H9 (cell line): ENCODE measurements at regions not wholly inside any gene's neighbourhood (a gene's known extent, or its start where the extent isn't known, plus 50 kb on each side); places are given as distances from the start of the nearest gene placed in this dataset.

ENCODE experiments used
- DNase-seq: peaks from one replicate; pipeline ENCODE4 v3.0.0-alpha.2; 2017
- H2AFZ ChIP-seq: one replicate; pipeline ENCODE4 v1.6.1; 2013; ENCODE audit warnings: mild to moderate bottlenecking, low read length, control low read depth, moderate library complexity
- H2AK5ac ChIP-seq: 2 replicates; pipeline ENCODE4 v1.6.1; 2013; ENCODE audit warnings: low read length, control low read depth, mixed read lengths; ENCODE audit not compliant: insufficient read length
- H2BK120ac ChIP-seq: one replicate; pipeline ENCODE4 v1.6.1; 2013; ENCODE audit warnings: low read depth, mild to moderate bottlenecking, low read length, control low read depth, inconsistent platforms; ENCODE audit not compliant: poor library complexity, severe bottlenecking
- H2BK12ac ChIP-seq: 2 replicates; pipeline ENCODE4 v1.6.1; 2013; ENCODE audit warnings: low read length, control low read depth, mixed read lengths, low read depth; ENCODE audit not compliant: insufficient read length
- H2BK15ac ChIP-seq: 2 replicates; pipeline ENCODE4 v1.6.1; 2013; ENCODE audit warnings: low read depth, low read length, control low read depth
- H2BK20ac ChIP-seq: one replicate; pipeline ENCODE4 v1.6.1; 2013; ENCODE audit warnings: low read depth, mild to moderate bottlenecking, low read length, control low read depth, inconsistent platforms; ENCODE audit not compliant: poor library complexity, severe bottlenecking
- H2BK5ac ChIP-seq: 2 replicates; pipeline ENCODE4 v1.6.1; 2013; ENCODE audit warnings: low read length, control low read depth, mixed read lengths; ENCODE audit not compliant: insufficient read length
- H3K14ac ChIP-seq: 2 replicates; pipeline ENCODE4 v1.6.1; 2013; ENCODE audit warnings: low read length, control low read depth; ENCODE audit not compliant: insufficient read depth
- H3K18ac ChIP-seq: 2 replicates; pipeline ENCODE4 v1.6.1; 2013; ENCODE audit warnings: low read depth, mild to moderate bottlenecking, mixed read lengths, low read length, control low read depth; ENCODE audit not compliant: insufficient read length
- H3K23ac ChIP-seq: 2 replicates; pipeline ENCODE4 v1.6.1; 2013; ENCODE audit warnings: low read length, control low read depth, mixed read lengths, low read depth; ENCODE audit not compliant: insufficient read length
- H3K23me2 ChIP-seq: 2 replicates; pipeline ENCODE4 v1.6.1; 2013; ENCODE audit warnings: low read depth, mild to moderate bottlenecking, mixed read lengths, low read length, control low read depth; ENCODE audit not compliant: insufficient read length, poor library complexity, severe bottlenecking
- H3K27ac ChIP-seq: 2 replicates; pipeline ENCODE4 v1.5.1; 2013; ENCODE audit warnings: low read length, control low read depth, mixed read lengths, low read depth; ENCODE audit not compliant: insufficient read length
- H3K27me3 ChIP-seq: 2 replicates; pipeline ENCODE4 v1.6.1; 2013; ENCODE audit warnings: low read length, control low read depth, inconsistent platforms; ENCODE audit not compliant: insufficient read depth
- H3K4ac ChIP-seq: 2 replicates; pipeline ENCODE4 v1.6.1; 2013; ENCODE audit warnings: low read depth, mild to moderate bottlenecking, control low read depth, inconsistent platforms, low read length, moderate library complexity
- H3K4me1 ChIP-seq: 2 replicates; pipeline ENCODE4 v1.6.1; 2013; ENCODE audit warnings: low read length, control low read depth, inconsistent platforms; ENCODE audit not compliant: insufficient read depth
- H3K4me2 ChIP-seq: 2 replicates; pipeline ENCODE4 v1.6.1; 2013; ENCODE audit warnings: low read length, control low read depth, mixed read lengths; ENCODE audit not compliant: insufficient read length, insufficient read depth
- H3K56ac ChIP-seq: 2 replicates; pipeline ENCODE4 v1.6.1; 2013; ENCODE audit warnings: low read depth, mild to moderate bottlenecking, mixed read lengths, low read length, control low read depth; ENCODE audit not compliant: insufficient read length
- H3K79me1 ChIP-seq: 2 replicates; pipeline ENCODE4 v1.6.1; 2013; ENCODE audit warnings: low read depth, mild to moderate bottlenecking, moderate library complexity, low read length, control low read depth, inconsistent platforms; ENCODE audit not compliant: insufficient read depth, poor library complexity, severe bottlenecking
- H3K79me2 ChIP-seq: 2 replicates; pipeline ENCODE4 v1.6.1; 2013; ENCODE audit warnings: low read length, control low read depth, inconsistent platforms; ENCODE audit not compliant: insufficient read depth
- H3K9ac ChIP-seq: 2 replicates; pipeline ENCODE4 v1.6.1; 2013; ENCODE audit warnings: low read length, control low read depth, mixed read lengths; ENCODE audit not compliant: insufficient read length; ENCODE audit errors: extremely low read depth
- H3K9me3 ChIP-seq: one replicate; pipeline ENCODE4 v1.6.1; 2013; ENCODE audit warnings: low read depth, low read length, inconsistent platforms; ENCODE audit not compliant: control insufficient read depth
- H3T11ph ChIP-seq: one replicate; pipeline ENCODE4 v1.6.1; 2013; ENCODE audit warnings: mild to moderate bottlenecking, low read length, control low read depth, inconsistent platforms
- H4K20me1 ChIP-seq: one replicate; pipeline ENCODE4 v1.6.1; 2013; ENCODE audit not compliant: control insufficient read depth, insufficient read length, insufficient read depth
- H4K5ac ChIP-seq: 2 replicates; pipeline ENCODE4 v1.6.1; 2013; ENCODE audit warnings: low read depth, mild to moderate bottlenecking, mixed read lengths, low read length, control low read depth; ENCODE audit not compliant: insufficient read length
- H4K8ac ChIP-seq: replicated peaks from 2 replicates; pipeline ENCODE4 v1.6.1; 2013; ENCODE audit warnings: low read length, control low read depth, mixed read lengths, low read depth; ENCODE audit not compliant: insufficient read length
- H4K91ac ChIP-seq: 2 replicates; pipeline ENCODE4 v1.6.1; 2013; ENCODE audit warnings: low read depth, mild to moderate bottlenecking, moderate library complexity, mixed read lengths, low read length, control low read depth; ENCODE audit not compliant: insufficient read length
- H3K27ac Mint-ChIP-seq, 3 experiments: 2 replicates in 2 of 3; 3 replicates in 1 of 3; pipeline ENCODE4 v1.8.0; 2020 to 2021; ENCODE audit warnings: mixed read lengths in 3 of 3, mild to moderate bottlenecking in 1 of 3, moderate library complexity in 1 of 3
- H3K27me3 Mint-ChIP-seq: 2 replicates; pipeline ENCODE4 v1.8.0; 2021; ENCODE audit warnings: low read depth, mild to moderate bottlenecking, moderate library complexity, mixed read lengths
- H3K36me3 Mint-ChIP-seq, 3 experiments: 2 replicates in 2 of 3; 3 replicates in 1 of 3; pipeline ENCODE4 v1.8.0; 2020 to 2021; ENCODE audit warnings: low read depth in 3 of 3, mixed read lengths in 3 of 3; ENCODE audit not compliant: insufficient read depth in 1 of 3
- H3K4me1 Mint-ChIP-seq, 2 experiments: 2 replicates each; pipeline ENCODE4 v1.8.0; 2020; ENCODE audit warnings: mixed read lengths in 2 of 2
- H3K4me3 Mint-ChIP-seq, 2 experiments: 2 replicates in 1 of 2; 3 replicates in 1 of 2; pipeline ENCODE4 v1.8.0; 2020 to 2021; ENCODE audit warnings: mild to moderate bottlenecking in 2 of 2, mixed read lengths in 2 of 2, moderate library complexity in 1 of 2
- H3K9me3 Mint-ChIP-seq, 2 experiments: 2 replicates in 1 of 2; 3 replicates in 1 of 2; pipeline ENCODE4 v1.8.0; 2020; ENCODE audit warnings: mild to moderate bottlenecking in 2 of 2, mixed read lengths in 2 of 2, moderate library complexity in 1 of 2
- CTCF ChIP-seq: fragments of 200-600 bp; sonication (generic); conservative IDR thresholded peaks from 3 replicates; pipeline ENCODE4 v1.8.0; 2021; ENCODE audit warnings: antibody characterized with exemption, mild to moderate bottlenecking
- WGBS: extraction: QIAGEN DNeasy Blood & Tissue Kit; methylation state at CpG from one replicate; pipeline ENCODE4 v1.1.7; 2013; ENCODE audit warnings: missing lambda C conversion rate, low lambda C conversion rate, mixed read lengths; ENCODE audit not compliant: insufficient read length; ENCODE audit errors: extremely low coverage; 5-methylcytosine and 5-hydroxymethylcytosine counted together

GRCh38 chr17:53655591-53655990 lies 167.1 kb upstream of the KIF2B start:
- H3K4me1 Mint-ChIP-seq, result peaks cover under 1 to 3% of the 10 kb centered on the region in 2 experiments; a peak in 2 of 4 replicates
- H4K20me1 ChIP-seq, result no peaks in the 10 kb centered on the region
- no peak overlapping the region for H2BK20ac ChIP-seq
- H2BK15ac ChIP-seq, result no peak overlapping the region
- no peak overlapping the region for H3K4me3 Mint-ChIP-seq
- no peak overlapping the region for H2BK5ac ChIP-seq
- TF ChIP-seq CTCF, result no peak
- no peak overlapping the region for H2BK12ac ChIP-seq
- H3K9me3 Mint-ChIP-seq, result no peaks in the 10 kb centered on the region
- no peaks in the 10 kb centered on the region for H3K27me3 Mint-ChIP-seq
- no peak overlapping the region for H2BK120ac ChIP-seq
- H3K79me1 ChIP-seq, result no peaks in the 10 kb centered on the region
- no peak overlapping the region for H4K5ac ChIP-seq
- no peaks in the 10 kb centered on the region for H3K79me2 ChIP-seq
- no peak overlapping the region for H3K9ac ChIP-seq
- no peak overlapping the region for H4K91ac ChIP-seq
- no peak overlapping the region for H3K4ac ChIP-seq
- no peaks in the 10 kb centered on the region for H3K9me3 ChIP-seq
- H3K4me1 ChIP-seq, result no peaks in the 10 kb centered on the region
- no peak overlapping the region for H3K23ac ChIP-seq
- no peaks in the 10 kb centered on the region for H3K27me3 ChIP-seq
- H4K8ac ChIP-seq, result no peak overlapping the region
- no peaks in the 10 kb centered on the region for H3K23me2 ChIP-seq
- no peak overlapping the region for H3K56ac ChIP-seq
- no peak overlapping the region for H2AFZ ChIP-seq
- no peak overlapping the region for H3K4me2 ChIP-seq
- H3K18ac ChIP-seq, result no peak overlapping the region
- H3K36me3 Mint-ChIP-seq, result no peaks in the 10 kb centered on the region
- DNase-seq, result no peak
- H3K27ac ChIP-seq, result no peak overlapping the region
- no peak overlapping the region for H2AK5ac ChIP-seq
- H3T11ph ChIP-seq, result no peak overlapping the region
- H3K27ac Mint-ChIP-seq, result no peak overlapping the region
- H3K14ac ChIP-seq, result no peak overlapping the region
- no CpG with 5 or more reads among the region's 1 CpG for WGBS
